Thyroid gland (tissue), 4 donors: ENCODE measurements at regions not wholly inside any gene's neighbourhood (a gene's known extent, or its start where the extent isn't known, plus 50 kb on each side); places are given as distances from the start of the nearest gene placed in this dataset.

Experiments
- DNase-seq, 2 donors: peaks; one replicate each; pipeline ENCODE4 v3.0.0-alpha.2; 2019
- H3K27ac ChIP-seq, 3 donors: fragments of 200-600 bp; sonication (generic); 1 replicate in 2 of 3; 2 replicates in 1 of 3; pipeline ENCODE4 v1.5.1; 2016 to 2019; ENCODE audit warnings: mild to moderate bottlenecking in 1 of 3, moderate library complexity in 1 of 3
- H3K27me3 ChIP-seq: fragments of 200-600 bp; sonication (generic); one replicate; pipeline ENCODE4 v1.5.1; 2019
- H3K36me3 ChIP-seq, 2 donors: fragments of 200-600 bp; sonication (generic); one replicate each; pipeline ENCODE4 v1.5.1; 2016 to 2019
- H3K4me1 ChIP-seq, 2 donors: fragments of 200-600 bp; sonication (generic); one replicate each; pipeline ENCODE4 v1.5.1; 2017 to 2019
- H3K4me3 ChIP-seq, 3 donors: fragments of 200-600 bp; sonication (generic); replicated peaks in 1 of 3; 1 replicate in 2 of 3; 2 replicates in 1 of 3; pipeline ENCODE4 v1.5.1; 2016; ENCODE audit warnings: mild to moderate bottlenecking in 1 of 3
- H3K9me3 ChIP-seq: fragments of 200-600 bp; sonication (generic); one replicate; pipeline ENCODE4 v1.5.1; 2017
- CTCF ChIP-seq, 6 experiments: fragments of 200-600 bp in 3 of 6; fragments of 450-650 bp in 3 of 6; sonication (generic) in 3 of 6; IDR thresholded peaks; one replicate each; pipeline ENCODE4 v1.5.1; 2016 to 2019; ENCODE audit warnings: antibody characterized with exemption in 6 of 6, mild to moderate bottlenecking in 2 of 6, inconsistent platforms in 1 of 6, moderate library complexity in 1 of 6
- POLR2A ChIP-seq, 2 donors: fragments of 450-650 bp; IDR thresholded peaks; one replicate each; pipeline ENCODE4 v1.6.1; 2017; ENCODE audit warnings: antibody characterized with exemption in 2 of 2, mild to moderate bottlenecking in 2 of 2, moderate library complexity in 1 of 2
- WGBS, 2 donors: methylation state at CpG; one replicate each; pipeline ENCODE4 v1.1.5; 2017; 5-methylcytosine and 5-hydroxymethylcytosine counted together
- intact Hi-C: fragments of 100-400 bp; cut with DNase I; formaldehyde crosslinking; loops from one replicate; pipeline ENCODE4 v1.15.1; 2023

GRCh38 chr13:79149210-79149609 is 256.8 kb downstream of the RBM26 start:
- DNase-seq = no peak
- H3K4me1 ChIP-seq = no peaks in the 10 kb centered on the region
- TF ChIP-seq POLR2A (IDR thresholded peaks at IDR 0.05) (no peak), CTCF (IDR thresholded peaks at IDR 0.05) (no peak)
- H3K9me3 ChIP-seq = no peaks in the 10 kb centered on the region
- no peaks in the 10 kb centered on the region for H3K36me3 ChIP-seq
- 72 to 87% methylated on average over 1 of the region's 1 CpG for WGBS, 2 donors
- H3K27ac ChIP-seq = no peak overlapping the region
- no peak overlapping the region for H3K4me3 ChIP-seq
- intact Hi-C loops = no loop called here
- H3K27me3 ChIP-seq = no peaks in the 10 kb centered on the region

GRCh38 chr13:79141082-79141481 is 265.0 kb downstream of the RBM26 start:
- Histone ChIP-seq H3K36me3 (no peaks in the 10 kb centered on the region), H3K4me1 (no peaks in the 10 kb centered on the region), H3K4me3 (no peak overlapping the region), H3K27me3 (no peaks in the 10 kb centered on the region), H3K27ac (no peak overlapping the region), H3K9me3 (no peaks in the 10 kb centered on the region)
- intact Hi-C loops = no loop called here
- no peak for DNase-seq
- TF ChIP-seq CTCF (IDR thresholded peaks at IDR 0.05) (no peak), POLR2A (IDR thresholded peaks at IDR 0.05) (no peak)
- WGBS, 2 donors = 73 to 77% methylated on average over 3 of the region's 3 CpGs

GRCh38 chr13:79128158-79128557 is 277.9 kb downstream of the RBM26 start:
- 91 to 96% methylated on average over 2 of the region's 2 CpGs for WGBS, 2 donors
- no peak overlapping the region for H3K4me3 ChIP-seq
- H3K27me3 ChIP-seq = no peaks in the 10 kb centered on the region
- no peaks in the 10 kb centered on the region for H3K4me1 ChIP-seq
- no peak for DNase-seq
- no peak overlapping the region for H3K27ac ChIP-seq
- no peaks in the 10 kb centered on the region for H3K9me3 ChIP-seq
- intact Hi-C loops = no loop called here
- TF ChIP-seq CTCF (IDR thresholded peaks at IDR 0.05) = no peak
- no peak for TF ChIP-seq POLR2A (IDR thresholded peaks at IDR 0.05)
- H3K36me3 ChIP-seq = no peaks in the 10 kb centered on the region

- WGBS, 2 donors = 89 to 94% methylated on average over 1 of the region's 1 CpG
- Histone ChIP-seq H3K9me3 (no peaks in the 10 kb centered on the region), H3K27ac (no peak overlapping the region), H3K4me3 (no peak overlapping the region), H3K36me3 (no peaks in the 10 kb centered on the region), H3K4me1 (no peaks in the 10 kb centered on the region), H3K27me3 (no peaks in the 10 kb centered on the region)
- intact Hi-C loops = no loop called here
- TF ChIP-seq POLR2A (IDR thresholded peaks at IDR 0.05) = no peak
- no peak for TF ChIP-seq CTCF (IDR thresholded peaks at IDR 0.05)
- no peak for DNase-seq
Observed at GRCh38 chr13:79126706-79127105, 279.3 kb downstream of the RBM26 start.

GRCh38 chr13:79124183-79124582 is 281.9 kb downstream of the RBM26 start:
- WGBS, 2 donors = 33 to 42% methylated on average over 2 of the region's 2 CpGs
- TF ChIP-seq CTCF (IDR thresholded peaks at IDR 0.05) (no peak), POLR2A (IDR thresholded peaks at IDR 0.05) (no peak)
- intact Hi-C loops = no loop called here

More at GRCh38 chr13:79124183-79124582, 281.9 kb downstream of the RBM26 start:
- Histone ChIP-seq H3K27me3 (no peaks in the 10 kb centered on the region), H3K36me3 (no peaks in the 10 kb centered on the region), H3K27ac (no peak overlapping the region), H3K9me3 (no peaks in the 10 kb centered on the region), H3K4me3 (no peak overlapping the region), H3K4me1 (no peaks in the 10 kb centered on the region)
- no peak for DNase-seq
